VCaP (cell line): ENCODE measurements at regions not wholly inside any gene's neighbourhood (a gene's known extent, or its start where the extent isn't known, plus 50 kb on each side); places are given as distances from the start of the nearest gene placed in this dataset.
"Not testable (repeated sequence)": the region's sequence is repeated elsewhere in the genome, so short reads cannot be mapped to it uniquely, and the experiment has no call there.

Experiments
- H3K27ac ChIP-seq: fragments of 450-650 bp; 2 replicates; pipeline ENCODE4 v1.5.1; 2017
- TF ChIP-seq, protein P1 (sequence below): fragments of 450-650 bp; conservative IDR thresholded peaks from 2 replicates; pipeline ENCODE4 v1.5.1; 2017; ENCODE audit warnings: mild to moderate bottlenecking, moderate library complexity

DNA sequence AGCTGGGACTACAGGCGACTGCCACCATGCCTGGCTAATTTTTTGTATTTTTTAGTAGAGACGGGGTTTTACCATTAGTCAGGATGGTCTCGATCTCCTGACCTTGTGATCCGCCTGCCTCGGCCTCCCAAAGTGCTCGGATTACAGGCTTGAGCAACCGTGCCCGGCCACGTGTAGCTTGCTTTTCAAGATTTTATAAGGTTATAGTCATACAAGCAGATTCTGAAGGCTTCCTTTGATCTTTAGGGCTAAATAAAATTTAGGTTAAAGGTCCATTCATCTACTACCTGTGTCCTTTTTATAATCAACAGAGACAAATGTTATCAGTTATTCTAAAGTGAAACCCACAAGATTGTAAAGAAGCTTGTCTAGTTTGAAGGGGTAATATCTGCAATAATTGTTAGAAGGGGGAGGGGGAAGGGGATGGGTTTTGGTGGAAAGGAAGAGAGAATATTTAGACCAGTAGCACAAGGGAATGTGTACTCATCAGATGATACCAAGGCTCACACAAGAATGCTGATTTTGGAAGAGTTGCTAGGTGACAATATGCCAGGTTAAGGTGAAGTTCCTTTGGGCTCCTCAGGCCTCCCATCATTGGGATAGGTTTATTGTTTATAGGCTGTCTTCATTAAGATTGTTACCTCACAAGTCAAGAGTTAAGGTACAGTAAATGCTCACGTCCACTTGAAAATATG is 284.7 kb downstream of the ALDH8A1 start:
- TF ChIP-seq, protein P1, sequence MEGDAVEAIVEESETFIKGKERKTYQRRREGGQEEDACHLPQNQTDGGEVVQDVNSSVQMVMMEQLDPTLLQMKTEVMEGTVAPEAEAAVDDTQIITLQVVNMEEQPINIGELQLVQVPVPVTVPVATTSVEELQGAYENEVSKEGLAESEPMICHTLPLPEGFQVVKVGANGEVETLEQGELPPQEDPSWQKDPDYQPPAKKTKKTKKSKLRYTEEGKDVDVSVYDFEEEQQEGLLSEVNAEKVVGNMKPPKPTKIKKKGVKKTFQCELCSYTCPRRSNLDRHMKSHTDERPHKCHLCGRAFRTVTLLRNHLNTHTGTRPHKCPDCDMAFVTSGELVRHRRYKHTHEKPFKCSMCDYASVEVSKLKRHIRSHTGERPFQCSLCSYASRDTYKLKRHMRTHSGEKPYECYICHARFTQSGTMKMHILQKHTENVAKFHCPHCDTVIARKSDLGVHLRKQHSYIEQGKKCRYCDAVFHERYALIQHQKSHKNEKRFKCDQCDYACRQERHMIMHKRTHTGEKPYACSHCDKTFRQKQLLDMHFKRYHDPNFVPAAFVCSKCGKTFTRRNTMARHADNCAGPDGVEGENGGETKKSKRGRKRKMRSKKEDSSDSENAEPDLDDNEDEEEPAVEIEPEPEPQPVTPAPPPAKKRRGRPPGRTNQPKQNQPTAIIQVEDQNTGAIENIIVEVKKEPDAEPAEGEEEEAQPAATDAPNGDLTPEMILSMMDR: no peak

DNA sequence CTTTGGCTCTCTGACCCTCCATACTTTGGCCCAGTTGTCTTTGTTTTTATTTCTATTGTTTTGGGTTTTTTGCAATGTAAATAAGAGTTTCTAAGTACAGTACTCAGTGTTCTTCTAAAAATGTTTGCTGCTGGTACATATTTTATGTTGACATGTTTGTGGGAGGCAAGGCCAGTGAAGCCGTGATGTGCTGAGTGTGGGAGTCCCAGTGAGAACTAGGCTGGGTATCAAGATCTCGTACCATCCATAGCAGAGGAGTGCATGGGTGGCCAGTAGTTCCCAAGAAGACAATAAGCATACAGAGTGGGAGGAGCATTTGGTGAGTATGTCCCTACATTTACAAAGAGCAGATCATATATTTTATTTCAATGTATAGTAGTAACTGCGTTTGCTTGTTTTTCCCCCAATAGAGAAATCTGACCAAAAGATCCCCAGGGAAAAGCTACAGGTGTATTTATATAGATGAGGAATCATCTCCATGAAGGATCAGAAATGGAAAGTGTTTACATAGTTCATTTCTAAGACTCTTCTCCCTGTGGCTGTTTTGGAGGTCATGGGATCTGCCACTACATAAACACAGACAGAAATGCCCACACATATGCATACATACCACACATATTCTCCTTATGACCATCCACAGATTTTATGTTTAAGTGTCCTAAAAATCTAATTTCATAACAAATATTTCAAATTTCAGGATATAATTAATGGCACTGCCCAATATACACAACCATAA is 285.9 kb downstream of the ALDH8A1 start:
- TF ChIP-seq, protein P1: no peak
- no peak overlapping the region for H3K27ac ChIP-seq

More for the DNA sequence above, 284.7 kb downstream of the ALDH8A1 start:
- no peak overlapping the region for H3K27ac ChIP-seq

DNA sequence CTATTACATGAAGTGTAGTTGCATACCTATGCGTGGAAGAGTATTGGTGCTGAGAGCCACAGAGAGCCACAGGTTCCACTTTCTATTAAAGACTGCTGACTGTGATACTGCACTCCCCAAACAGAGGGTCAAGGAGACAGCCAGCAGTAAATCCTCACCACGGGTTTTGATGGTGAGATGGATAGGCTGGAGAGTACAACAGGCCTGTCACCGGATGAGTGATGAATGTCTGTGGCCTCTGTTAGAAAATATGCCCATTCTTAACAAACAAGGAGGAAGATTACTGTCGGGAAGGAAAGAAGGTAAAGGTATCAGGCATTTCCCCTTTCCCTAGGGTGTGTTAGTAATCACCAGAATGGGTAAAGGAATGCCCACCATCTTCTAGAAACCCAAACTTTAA is 286.5 kb downstream of the ALDH8A1 start:
- H3K27ac ChIP-seq: no peak overlapping the region
- TF ChIP-seq, protein P1: no peak

DNA sequence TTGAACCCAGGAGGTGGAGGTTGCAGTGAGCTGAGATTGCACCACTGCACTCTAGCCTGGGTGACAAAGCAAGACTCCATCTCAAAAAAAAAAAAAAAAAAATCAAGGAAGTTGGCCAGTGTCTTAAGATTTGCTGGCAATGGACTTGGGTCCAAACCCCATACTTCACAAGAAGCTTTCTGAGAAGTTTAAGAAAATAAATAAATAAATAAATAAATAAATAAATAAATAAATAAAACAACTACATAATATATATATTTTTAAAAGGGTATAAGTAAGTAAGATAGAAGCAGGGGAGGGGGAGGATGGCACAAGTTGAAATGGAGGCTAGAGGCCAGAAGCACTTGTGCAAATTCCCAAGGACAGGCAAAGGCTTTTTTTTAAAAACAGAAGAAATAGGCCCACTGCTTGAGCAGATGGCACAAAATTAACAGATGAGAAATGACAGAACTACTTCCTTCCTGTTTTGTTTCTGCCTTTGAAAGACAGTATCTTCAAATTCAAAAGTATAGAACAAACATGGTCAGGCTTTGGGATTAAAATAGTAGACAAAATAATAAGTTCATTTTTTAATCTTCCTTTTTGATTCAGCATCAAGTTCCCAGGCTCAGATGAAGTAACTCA is 287.7 kb downstream of the ALDH8A1 start:
- H3K27ac ChIP-seq: no peak overlapping the region
- TF ChIP-seq, protein P1: no peak

DNA sequence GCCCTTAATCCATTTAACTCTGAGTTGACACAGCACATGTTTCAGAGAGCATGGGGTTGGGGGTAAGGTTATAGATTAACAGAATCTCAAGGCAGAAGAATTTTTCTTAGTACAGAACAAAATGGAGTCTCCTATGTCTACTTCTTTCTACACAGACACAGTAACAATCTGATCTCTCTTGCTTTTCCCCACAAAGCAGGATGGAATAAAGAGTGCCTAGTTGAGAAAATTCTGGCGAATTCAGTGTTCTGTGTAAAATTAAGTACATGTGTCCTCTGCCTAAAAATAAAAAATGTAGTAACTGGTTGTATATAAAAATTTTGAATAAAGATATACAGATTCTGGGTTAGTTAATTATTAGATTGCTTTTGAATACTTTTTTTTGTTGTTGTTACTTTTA is 290.0 kb downstream of the ALDH8A1 start:
- not testable (repeated sequence) for H3K27ac ChIP-seq

DNA sequence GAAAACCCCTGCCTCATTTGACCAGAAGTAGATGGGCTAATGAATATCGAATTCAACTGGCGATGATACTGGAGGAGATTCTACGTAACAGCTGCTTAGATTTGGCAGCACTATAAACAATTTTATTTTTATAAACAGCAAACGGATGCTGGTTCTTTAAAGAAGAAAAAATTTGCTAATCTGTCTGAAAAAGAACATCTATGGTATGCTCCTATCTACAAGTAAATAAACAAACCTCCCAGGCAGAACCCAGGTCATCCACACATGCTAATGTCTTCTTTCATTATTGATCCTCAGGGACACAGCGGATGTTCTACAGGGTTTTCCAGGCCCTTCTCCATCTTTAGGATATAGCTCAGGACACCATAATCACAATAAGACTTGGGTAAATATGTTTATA is 291.3 kb downstream of the ALDH8A1 start:
- no peak overlapping the region for H3K27ac ChIP-seq
- TF ChIP-seq, protein P1: no peak

DNA sequence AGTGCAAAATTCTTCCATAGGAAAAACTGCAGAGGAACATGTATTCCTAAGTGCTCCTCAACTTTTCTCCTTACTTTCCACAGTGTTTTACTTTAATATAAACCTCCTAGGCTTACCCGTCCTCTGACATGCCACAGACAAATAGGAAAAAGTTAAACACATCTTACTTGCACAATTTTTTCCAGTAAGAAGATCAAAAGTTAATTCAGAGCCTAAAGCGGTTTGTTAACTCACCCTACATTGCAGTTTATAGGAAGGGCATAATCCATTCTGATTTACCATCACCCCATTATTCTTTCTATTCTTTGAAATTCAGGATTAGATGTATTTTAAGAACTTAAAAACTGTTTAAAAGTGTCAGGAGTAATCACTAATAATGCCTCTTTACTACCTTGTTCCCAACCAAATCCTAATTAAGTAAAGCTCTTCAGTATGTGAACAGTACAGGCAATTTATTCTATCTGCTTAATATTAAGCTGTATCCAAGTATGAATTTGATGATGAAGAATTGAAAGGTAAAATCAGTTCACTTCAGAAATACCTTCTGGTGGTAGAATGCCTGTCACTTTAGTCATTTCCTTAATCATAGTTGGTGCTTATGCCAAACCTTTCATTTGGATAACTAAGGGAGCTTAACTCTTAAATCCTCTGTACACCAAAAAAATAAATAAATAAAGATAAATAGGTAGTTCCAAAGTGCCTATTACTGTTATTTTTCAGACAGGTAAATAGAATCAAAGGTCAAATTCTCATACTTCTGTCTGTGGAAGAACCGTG is 292.0 kb downstream of the ALDH8A1 start:
- no peak overlapping the region for H3K27ac ChIP-seq
- TF ChIP-seq, protein P1: no peak
